ENCODE measurements at regions not wholly inside any gene's neighbourhood (a gene's known extent, or its start where the extent isn't known, plus 50 kb on each side); places are given as distances from the start of the nearest gene placed in this dataset.

GRCh38 chr15:67003586-67003985, 61.8 kb upstream of the SMAD3 start:
- Histone ChIP-seq H3K27me3 (ENCODE audit: control insufficient read depth, insufficient read depth, low read length) (no peaks in the 10 kb centered on the region), H3K4me3 (ENCODE audit: low read length in 3 of 3) (no peak overlapping the region), H3K27ac (ENCODE audit: low read depth in 2 of 2, low read length in 2 of 2) (no peak overlapping the region), H3K9ac (ENCODE audit: low read length in 3 of 3) (no peak overlapping the region), H3K36me3 (ENCODE audit: control insufficient read depth in 2 of 3, insufficient read depth in 3 of 3, low read length in 3 of 3) (no peaks in the 10 kb centered on the region), H3K9me3 (ENCODE audit: control insufficient read depth in 2 of 3, insufficient read depth in 1 of 3, low read length in 3 of 3) (no peaks in the 10 kb centered on the region), H3K4me1 (ENCODE audit: control insufficient read depth in 2 of 3, insufficient read depth in 2 of 3, low read depth in 1 of 3, low read length in 3 of 3) (no peaks in the 10 kb centered on the region)
- no peak for FAIRE-seq
- DNase-seq = no peak
- intact Hi-C loops (cut with DNase I) = no loop called here
- no peak for TF ChIP-seq CTCF (IDR thresholded peaks at IDR 0.05; ENCODE audit: borderline replicate concordance, extremely low read depth, insufficient read depth)

GRCh38 chr15:67004142-67004541, 61.3 kb upstream of the SMAD3 start:
- H3K4me1 ChIP-seq (ENCODE audit: control insufficient read depth in 2 of 3, insufficient read depth in 2 of 3, low read depth in 1 of 3, low read length in 3 of 3) = no peaks in the 10 kb centered on the region
- DNase-seq = peak in 2 of 5 donors; percentile 37 to 64
- no peak overlapping the region for H3K9ac ChIP-seq (ENCODE audit: low read length in 3 of 3)
- no peaks in the 10 kb centered on the region for H3K27me3 ChIP-seq (ENCODE audit: control insufficient read depth, insufficient read depth, low read length)
- TF ChIP-seq CTCF (IDR thresholded peaks at IDR 0.05; ENCODE audit: borderline replicate concordance, extremely low read depth, insufficient read depth) = no peak
- H3K36me3 ChIP-seq (ENCODE audit: control insufficient read depth in 2 of 3, insufficient read depth in 3 of 3, low read length in 3 of 3) = no peaks in the 10 kb centered on the region
- H3K27ac ChIP-seq (ENCODE audit: low read depth in 2 of 2, low read length in 2 of 2) = no peak overlapping the region
- no peaks in the 10 kb centered on the region for H3K9me3 ChIP-seq (ENCODE audit: control insufficient read depth in 2 of 3, insufficient read depth in 1 of 3, low read length in 3 of 3)
- intact Hi-C loops (cut with DNase I) = no loop called here
- H3K4me3 ChIP-seq (ENCODE audit: low read length in 3 of 3) = no peak overlapping the region
- no peak for FAIRE-seq

GRCh38 chr15:67005294-67005996, 60.0 kb upstream of the SMAD3 start:
- DNase-seq = no peak
- no peak for TF ChIP-seq CTCF (IDR thresholded peaks at IDR 0.05; ENCODE audit: borderline replicate concordance, extremely low read depth, insufficient read depth)
- H3K36me3 ChIP-seq (ENCODE audit: control insufficient read depth in 2 of 3, insufficient read depth in 3 of 3, low read length in 3 of 3) = no peaks in the 10 kb centered on the region
- no peak overlapping the region for H3K27ac ChIP-seq (ENCODE audit: low read depth in 2 of 2, low read length in 2 of 2)
- H3K9me3 ChIP-seq (ENCODE audit: control insufficient read depth in 2 of 3, insufficient read depth in 1 of 3, low read length in 3 of 3) = no peaks in the 10 kb centered on the region
- H3K27me3 ChIP-seq (ENCODE audit: control insufficient read depth, insufficient read depth, low read length) = no peaks in the 10 kb centered on the region
- FAIRE-seq = no peak
- peaks cover 0 to 3% (median 0%) of the 10 kb centered on the region in 3 donors for H3K4me1 ChIP-seq (ENCODE audit: control insufficient read depth in 2 of 3, insufficient read depth in 2 of 3, low read depth in 1 of 3, low read length in 3 of 3)
- H3K4me3 ChIP-seq (ENCODE audit: low read length in 3 of 3) = no peak overlapping the region
- intact Hi-C loops (cut with DNase I) = no loop called here
- H3K9ac ChIP-seq (ENCODE audit: low read length in 3 of 3) = no peak overlapping the region
